ENCODE measurements at regions not wholly inside any gene's neighbourhood (a gene's known extent, or its start where the extent isn't known, plus 50 kb on each side); places are given as distances from the start of the nearest gene placed in this dataset.

- no peak overlapping the region for H3K4me2 ChIP-seq (ENCODE audit: control insufficient read depth, extremely low read depth, insufficient read depth, low read depth, low read length)
- H3K4me1 ChIP-seq (ENCODE audit: control insufficient read depth, extremely low read depth, insufficient read depth, low read length), result no peaks in the 10 kb centered on the region
- FAIRE-seq (no peak), DNase-seq (ENCODE audit: low read depth, low spot score) (no peak)
- H3K79me2 ChIP-seq (ENCODE audit: control insufficient read depth, insufficient read depth, low read length), result no peaks in the 10 kb centered on the region
- H3K4me3 ChIP-seq (ENCODE audit: control insufficient read depth in 2 of 3, extremely low read depth in 1 of 3, insufficient read depth in 2 of 3, low read depth in 1 of 3, low read length in 3 of 3), result no peak overlapping the region
- no peaks in the 10 kb centered on the region for H3K36me3 ChIP-seq (ENCODE audit: control insufficient read depth in 2 of 2, extremely low read depth in 1 of 2, insufficient read depth in 2 of 2, low read length in 2 of 2)
- H4K20me1 ChIP-seq (ENCODE audit: control insufficient read depth, extremely low read depth, insufficient read depth, low read length), result no peaks in the 10 kb centered on the region
- no peak for TF ChIP-seq EZH2 (IDR thresholded peaks at IDR 0.05; ENCODE audit: low read length)
- peak; percentile 30 to 37 (median 34) for TF ChIP-seq CTCF (optimal IDR thresholded peaks at IDR 0.05 in 1 of 3, IDR thresholded peaks at IDR 0.05 in 1 of 3, conservative IDR thresholded peaks at IDR 0.05 in 1 of 3; ENCODE audit: extremely low read depth in 1 of 3, insufficient read depth in 2 of 3, low read length in 3 of 3)
- H3K9ac ChIP-seq (ENCODE audit: control insufficient read depth, extremely low read depth, insufficient read depth, low read length), result no peak overlapping the region
- H3K27ac ChIP-seq (ENCODE audit: control insufficient read depth, insufficient read depth, low read length), result no peak overlapping the region
- dilution Hi-C loops (cut with MboI; ENCODE audit: extremely low pct_ligation_motif_present, low sequenced_read_pairs), result no loop called here
- no peaks in the 10 kb centered on the region for H3K9me1 ChIP-seq (ENCODE audit: control insufficient read depth, extremely low read depth, insufficient read depth, low read length)
- no peaks in the 10 kb centered on the region for H3K9me3 ChIP-seq (ENCODE audit: control insufficient read depth, low read depth, low read length)
- no peak overlapping the region for H2AFZ ChIP-seq (ENCODE audit: control insufficient read depth, low read length)
- H3K27me3 ChIP-seq (ENCODE audit: control insufficient read depth, extremely low read depth, insufficient read depth, low read length), result peaks cover 13% of the 10 kb centered on the region
Observed at GRCh38 chr10:91043173-91043910, 122.5 kb upstream of the ANKRD1 start.

- H4K20me1 ChIP-seq (ENCODE audit: control insufficient read depth, extremely low read depth, insufficient read depth, low read length), result no peaks in the 10 kb centered on the region
- no peak overlapping the region for H3K9ac ChIP-seq (ENCODE audit: control insufficient read depth, extremely low read depth, insufficient read depth, low read length)
- DNase-seq (ENCODE audit: low read depth, low spot score) (no peak), FAIRE-seq (no peak)
- H3K4me2 ChIP-seq (ENCODE audit: control insufficient read depth, extremely low read depth, insufficient read depth, low read depth, low read length), result no peak overlapping the region
- H3K4me3 ChIP-seq (ENCODE audit: control insufficient read depth in 2 of 3, extremely low read depth in 1 of 3, insufficient read depth in 2 of 3, low read depth in 1 of 3, low read length in 3 of 3), result no peak overlapping the region
- no peaks in the 10 kb centered on the region for H3K9me3 ChIP-seq (ENCODE audit: control insufficient read depth, low read depth, low read length)
- no peak overlapping the region for H2AFZ ChIP-seq (ENCODE audit: control insufficient read depth, low read length)
- no peaks in the 10 kb centered on the region for H3K79me2 ChIP-seq (ENCODE audit: control insufficient read depth, insufficient read depth, low read length)
- H3K27ac ChIP-seq (ENCODE audit: control insufficient read depth, insufficient read depth, low read length), result no peak overlapping the region
- peaks cover 16% of the 10 kb centered on the region for H3K27me3 ChIP-seq (ENCODE audit: control insufficient read depth, extremely low read depth, insufficient read depth, low read length)
- TF ChIP-seq CTCF (optimal IDR thresholded peaks at IDR 0.05 in 1 of 3, IDR thresholded peaks at IDR 0.05 in 1 of 3, conservative IDR thresholded peaks at IDR 0.05 in 1 of 3; ENCODE audit: extremely low read depth in 1 of 3, insufficient read depth in 2 of 3, low read length in 3 of 3) (no peak), EZH2 (IDR thresholded peaks at IDR 0.05; ENCODE audit: low read length) (no peak)
- dilution Hi-C loops (cut with MboI; ENCODE audit: extremely low pct_ligation_motif_present, low sequenced_read_pairs), result no loop called here
- no peaks in the 10 kb centered on the region for H3K36me3 ChIP-seq (ENCODE audit: control insufficient read depth in 2 of 2, extremely low read depth in 1 of 2, insufficient read depth in 2 of 2, low read length in 2 of 2)
- no peaks in the 10 kb centered on the region for H3K4me1 ChIP-seq (ENCODE audit: control insufficient read depth, extremely low read depth, insufficient read depth, low read length)
- H3K9me1 ChIP-seq (ENCODE audit: control insufficient read depth, extremely low read depth, insufficient read depth, low read length), result no peaks in the 10 kb centered on the region
Observed at GRCh38 chr10:91046869-91047268, 126.0 kb upstream of the ANKRD1 start.

Measured in keratinocyte (primary cell).